Umbilical cord (tissue), 1 donor: ENCODE measurements at regions not wholly inside any gene's neighbourhood (a gene's known extent, or its start where the extent isn't known, plus 50 kb on each side); places are given as distances from the start of the nearest gene placed in this dataset.
"Not testable (repeated sequence)": the region's sequence is repeated elsewhere in the genome, so short reads cannot be mapped to it uniquely, and the experiment has no call there.

Experiments
- DNase-seq: peaks from one replicate; pipeline ENCODE4 v3.0.0-alpha.2; 2015; ENCODE audit warnings: low spot score

- DNase-seq, result peak; percentile 79
These were observed 1047.5 kb upstream of the FLRT2 start for GRCh38 chr14:84482256-84483071.

- peak; percentile 44 for DNase-seq
These were observed 1046.9 kb upstream of the FLRT2 start for GRCh38 chr14:84483072-84483420.

- not testable (repeated sequence) for DNase-seq
These were observed 1045.7 kb upstream of the FLRT2 start for GRCh38 chr14:84484243-84484642.

DNA sequence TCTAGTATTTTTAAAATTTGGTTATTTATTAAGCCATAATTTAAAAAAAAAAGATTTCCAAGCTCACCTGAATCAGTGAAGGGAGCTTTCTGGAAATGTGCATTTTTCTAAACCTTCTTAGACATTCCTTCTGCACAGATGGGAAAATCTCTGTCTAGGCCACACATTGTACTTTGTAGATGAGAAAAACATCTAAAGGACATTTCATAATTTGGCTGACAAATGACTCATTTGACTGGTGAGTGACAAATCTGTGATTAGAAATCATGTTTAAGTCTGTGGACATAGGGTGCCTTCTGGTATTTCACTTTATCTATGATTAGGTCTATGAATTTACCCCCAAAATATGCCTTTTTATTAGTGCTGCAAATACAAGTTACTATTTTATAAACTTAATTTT, 1044.9 kb upstream of the FLRT2 start:
- DNase-seq, result no peak

DNA sequence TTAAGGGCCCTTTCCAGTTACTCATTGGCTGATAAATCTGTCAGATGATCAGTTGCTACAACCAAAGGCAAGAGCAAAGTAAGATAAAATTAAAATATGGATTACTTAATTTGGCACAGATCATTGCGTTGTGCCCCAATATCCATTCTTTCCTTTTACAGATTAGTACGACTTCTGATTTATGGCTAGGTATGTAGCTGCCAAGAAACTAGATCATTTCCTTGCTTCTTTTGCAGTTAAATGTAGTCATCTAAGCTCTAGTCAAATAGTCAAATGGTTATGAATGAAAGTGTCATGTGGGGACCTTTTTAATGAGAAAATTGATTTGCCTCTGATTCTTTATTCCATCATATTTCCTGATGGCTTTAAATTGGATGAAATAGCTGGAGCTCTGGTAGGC, 1039.9 kb upstream of the FLRT2 start:
- DNase-seq, result no peak

GRCh38 chr14:84492685-84493084, 1037.3 kb upstream of the FLRT2 start:
- peak; percentile 42 for DNase-seq

DNA sequence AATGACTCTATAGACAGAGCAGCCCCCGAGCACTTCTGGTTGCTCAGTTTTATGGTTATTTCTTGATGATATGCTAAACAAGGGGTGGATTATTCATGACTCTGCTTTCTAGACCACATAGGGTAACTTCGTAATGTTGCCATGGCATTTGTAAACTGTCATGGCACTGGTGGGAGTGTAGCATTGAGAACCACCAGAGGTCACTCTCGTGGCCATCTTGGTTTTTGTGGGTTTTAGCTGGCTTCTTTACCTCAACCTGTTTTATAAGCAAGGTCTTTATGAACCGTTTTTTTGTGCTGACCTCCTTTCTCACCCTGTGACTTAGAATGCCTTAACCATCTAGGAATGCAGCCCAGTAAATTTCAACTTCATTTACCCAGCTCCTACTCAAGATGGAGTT, 1036.2 kb upstream of the FLRT2 start:
- DNase-seq, result no peak

DNA sequence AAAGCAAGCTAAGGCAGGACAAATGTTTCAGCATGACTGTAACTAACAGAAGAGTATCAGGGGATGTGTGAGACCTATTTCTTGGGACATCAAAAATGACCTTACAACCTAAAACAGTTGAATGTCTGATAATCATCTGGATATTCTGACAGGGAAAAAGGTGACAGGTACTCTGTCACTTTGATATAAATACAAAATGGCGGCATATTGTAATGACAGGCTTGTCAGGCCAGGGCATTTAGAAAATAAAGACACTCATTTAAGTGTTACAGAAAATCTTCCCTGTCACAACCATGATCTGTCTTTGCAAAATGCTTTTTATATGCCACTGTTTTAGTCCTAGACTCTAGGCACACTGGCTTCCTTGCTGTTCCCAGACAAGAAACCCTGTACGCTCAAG, 1033.3 kb upstream of the FLRT2 start:
- no peak for DNase-seq

DNA sequence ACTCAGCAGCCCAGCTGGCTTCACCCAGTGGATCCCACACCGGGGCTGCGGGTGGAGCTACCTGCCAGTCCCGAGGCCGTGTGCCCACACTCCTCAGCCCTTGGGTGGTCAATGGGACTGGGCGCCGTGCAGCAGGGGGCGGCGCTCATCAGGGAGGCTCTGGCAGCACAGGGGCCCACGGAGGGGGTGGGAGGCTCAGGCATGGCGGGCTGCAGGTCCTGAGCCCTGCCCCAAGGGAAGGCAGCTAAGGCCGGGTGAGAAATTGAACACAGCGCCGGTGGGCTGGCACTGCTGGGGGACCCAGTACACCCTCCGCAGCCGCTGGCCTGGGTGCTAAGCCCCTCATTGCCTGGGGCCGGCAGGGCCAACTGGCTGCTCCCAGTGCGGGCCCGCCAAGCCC, 1017.1 kb upstream of the FLRT2 start:
- DNase-seq, result not testable (repeated sequence)

DNA sequence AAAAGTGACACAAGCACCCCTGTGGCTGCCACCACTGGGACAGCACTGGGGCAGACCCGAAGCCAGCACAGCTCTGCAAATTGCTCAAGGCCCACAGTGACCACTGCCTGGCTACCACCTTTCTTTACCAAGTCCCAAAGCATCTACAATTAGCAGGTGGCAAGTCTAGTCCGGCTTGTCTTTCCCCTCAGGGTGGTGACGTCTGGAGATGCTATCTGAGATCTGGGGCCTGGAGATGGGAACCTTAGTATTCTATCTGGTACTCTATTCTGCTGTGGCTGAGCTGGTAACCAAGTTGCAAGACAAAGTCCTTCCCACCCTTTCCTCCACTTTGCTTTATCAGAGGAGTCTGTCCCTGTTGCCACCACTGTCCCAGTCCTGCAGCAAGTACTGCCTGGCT, 1010.1 kb upstream of the FLRT2 start:
- no peak for DNase-seq

DNA sequence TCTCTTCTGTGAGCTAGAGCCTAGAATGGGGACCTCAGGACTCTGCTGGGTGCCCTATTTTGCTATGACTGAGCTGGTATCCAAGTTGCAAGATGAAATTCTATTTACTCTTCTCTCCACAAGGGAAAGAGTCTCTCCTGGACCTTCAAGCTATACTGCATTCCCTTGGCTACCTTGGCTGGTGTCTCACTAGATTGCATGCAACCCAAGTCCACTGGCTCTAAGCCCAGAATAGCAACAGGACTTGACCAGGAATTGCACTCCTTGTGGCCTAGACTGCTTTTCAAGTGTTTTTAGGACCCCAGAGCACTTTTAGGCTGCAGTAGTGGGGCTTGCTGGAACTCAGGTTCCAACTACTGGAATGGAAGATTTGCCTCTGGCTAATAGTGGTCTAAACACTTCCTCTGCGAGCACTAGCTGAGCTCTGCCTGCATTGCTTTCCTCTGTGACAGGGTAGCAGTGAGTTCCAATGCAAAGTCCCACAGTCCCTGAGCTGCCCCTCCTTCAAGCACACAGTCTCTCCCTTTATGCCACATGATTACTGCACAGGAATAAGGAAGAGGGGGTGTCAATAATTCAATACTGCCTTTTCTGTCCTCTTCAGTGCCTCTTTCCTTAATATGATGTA, 1009.1 kb upstream of the FLRT2 start:
- DNase-seq, result no peak

- no peak for DNase-seq
These were observed 1006.2 kb upstream of the FLRT2 start for GRCh38 chr14:84523746-84524145.

- DNase-seq, result no peak
These were observed 1002.2 kb upstream of the FLRT2 start for GRCh38 chr14:84527706-84528105.

GRCh38 chr14:84532016-84532415, 997.9 kb upstream of the FLRT2 start:
- peak; percentile 87 for DNase-seq

DNA sequence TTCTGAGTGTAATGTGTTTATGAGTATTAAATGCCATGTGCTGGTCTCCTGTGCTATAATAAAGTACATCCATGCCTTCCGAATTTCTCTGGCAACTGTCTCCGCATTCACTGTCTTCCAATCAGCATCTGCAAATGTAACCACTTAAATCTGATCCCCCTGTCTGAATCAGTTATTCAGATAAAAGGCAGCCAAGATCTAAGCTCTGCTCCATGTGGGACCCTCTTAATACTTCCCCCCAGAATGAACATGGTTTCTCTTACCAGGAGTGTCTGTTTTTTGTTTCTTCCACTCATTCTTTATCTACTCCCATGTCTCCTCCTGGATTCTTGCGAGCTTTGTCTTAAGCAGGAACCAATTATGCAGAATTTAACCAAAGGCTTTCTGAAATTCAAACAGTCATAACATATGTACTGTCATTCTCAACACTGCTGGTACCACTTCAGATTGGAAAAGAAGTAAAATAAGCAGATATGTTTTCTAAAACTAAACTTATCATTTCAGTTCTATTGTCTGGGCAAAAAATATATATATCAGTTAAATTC, 996.7 kb upstream of the FLRT2 start:
- peak; percentile 97 for DNase-seq

GRCh38 chr14:84533791-84534190, 996.2 kb upstream of the FLRT2 start:
- DNase-seq, result peak; percentile 91

DNA sequence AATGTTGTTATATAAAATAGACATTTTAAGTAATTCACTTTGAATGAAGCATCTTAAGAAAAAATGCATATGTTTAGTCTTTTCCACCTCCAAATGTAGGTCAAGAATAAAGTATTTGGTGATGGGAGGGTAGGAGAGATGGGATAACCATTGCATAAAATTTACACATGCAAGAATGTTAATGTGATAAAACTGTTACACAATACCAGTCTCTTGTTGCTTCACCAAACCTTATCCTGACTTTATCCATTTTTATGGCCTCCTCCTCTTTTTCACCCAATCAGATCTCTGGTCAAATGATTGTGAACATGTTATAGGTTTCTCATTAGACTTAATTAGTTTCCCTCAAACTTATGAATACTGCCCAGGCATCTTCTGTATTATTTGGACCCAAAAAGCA, 994.5 kb upstream of the FLRT2 start:
- DNase-seq, result no peak

DNA sequence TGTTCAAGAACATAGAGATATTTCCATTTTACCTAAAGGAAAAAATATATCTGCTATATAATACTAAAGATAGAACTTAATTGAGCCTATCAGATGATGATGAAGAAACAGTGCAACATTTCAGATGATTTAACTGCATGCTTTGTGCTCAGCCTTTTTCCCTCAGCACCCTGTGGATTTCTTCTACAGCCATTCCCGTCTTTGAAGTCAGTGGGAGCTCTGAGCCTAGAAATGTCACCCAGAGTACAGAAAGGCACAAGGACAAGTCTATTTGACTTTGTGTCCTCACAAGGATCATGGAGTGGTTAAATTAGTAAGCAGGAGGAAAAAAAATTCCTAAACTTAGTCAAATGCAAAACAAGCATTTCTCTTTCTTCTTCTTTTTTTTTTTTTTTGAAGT, 994.0 kb upstream of the FLRT2 start:
- no peak for DNase-seq

DNA sequence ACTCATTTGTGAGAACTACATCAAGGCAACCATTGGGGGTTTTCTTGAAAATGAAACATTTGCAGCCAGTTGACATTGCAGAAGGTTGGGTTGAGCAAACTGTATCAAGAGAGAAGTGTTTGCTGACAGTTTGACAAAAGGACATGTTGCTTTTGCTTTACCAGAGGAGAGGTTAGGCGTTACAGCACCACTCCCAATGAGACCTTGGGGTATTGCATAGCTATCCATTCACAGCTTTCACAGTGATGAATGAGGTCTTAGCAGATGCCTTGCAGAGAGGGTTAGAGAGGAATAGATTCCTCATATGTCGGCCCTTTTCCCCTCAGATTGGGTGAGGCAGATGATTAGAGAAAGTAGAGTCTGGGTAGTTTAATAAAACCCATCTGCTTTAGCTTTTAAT, 988.9 kb upstream of the FLRT2 start:
- no peak for DNase-seq

- no peak for DNase-seq
These were observed 986.1 kb upstream of the FLRT2 start for GRCh38 chr14:84543859-84544258.

DNA sequence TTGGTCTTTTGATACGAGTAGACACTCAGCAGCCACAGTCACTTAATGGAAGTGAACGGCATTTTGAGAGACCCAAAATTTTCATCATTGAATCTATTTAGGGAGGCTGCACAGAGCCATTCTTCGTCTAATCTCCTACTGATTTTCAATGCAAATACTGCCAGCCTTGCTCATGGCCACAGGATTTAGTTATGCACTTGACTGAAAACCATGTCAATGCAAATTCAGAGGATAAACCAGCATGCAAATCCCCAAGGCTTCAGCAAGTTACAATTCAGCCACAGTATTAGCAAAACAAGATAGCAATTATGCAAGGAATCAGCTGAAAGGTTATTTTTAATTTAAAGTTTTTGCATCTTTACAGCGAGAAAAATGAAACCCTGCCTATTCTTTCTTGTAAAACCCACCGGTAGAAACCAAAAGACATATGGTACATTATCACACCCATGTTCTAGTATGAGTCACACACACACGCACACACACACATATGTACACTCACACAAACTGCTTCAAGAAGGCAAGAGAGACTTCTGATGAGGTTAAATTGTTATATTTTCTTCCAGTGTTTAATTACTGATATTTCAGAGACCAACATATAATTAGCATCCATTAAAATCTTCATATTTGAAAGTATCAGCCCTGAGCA, 985.3 kb upstream of the FLRT2 start:
- peak; percentile 20 for DNase-seq

DNA sequence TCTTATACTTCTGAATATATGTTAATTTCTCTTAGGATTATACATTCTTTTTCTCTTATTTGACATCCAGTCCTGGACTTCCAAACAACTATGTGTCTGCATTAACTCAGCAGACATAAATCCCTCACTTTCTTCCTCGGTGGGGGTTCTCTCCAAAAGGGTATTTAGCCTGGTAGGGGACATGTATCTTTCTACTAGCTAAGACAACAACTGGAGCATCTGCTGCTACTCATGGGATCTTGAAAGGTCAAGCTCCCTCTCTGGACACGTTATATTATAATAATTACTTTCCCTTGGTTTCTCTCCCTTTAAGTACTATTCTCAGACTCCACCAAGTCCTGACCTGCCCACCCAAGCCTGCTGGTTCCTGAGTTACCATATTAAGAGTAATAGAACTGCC, 983.7 kb upstream of the FLRT2 start:
- no peak for DNase-seq

- DNase-seq, result no peak
These were observed 975.8 kb upstream of the FLRT2 start for GRCh38 chr14:84554136-84554535.
